WERI-Rb-1 (cell line): ENCODE measurements at regions not wholly inside any gene's neighbourhood (a gene's known extent, or its start where the extent isn't known, plus 50 kb on each side); places are given as distances from the start of the nearest gene placed in this dataset.
"Not testable (repeated sequence)": the region's sequence is repeated elsewhere in the genome, so short reads cannot be mapped to it uniquely, and the experiment has no call there.

Source experiments
- DNase-seq: peaks from one replicate; pipeline ENCODE4 v3.0.0-alpha.2; 2020
- H3K27ac ChIP-seq: fragments of 250-450 bp; sonication (Bioruptor Pico); 2 replicates; pipeline ENCODE4 v1.5.1; 2020; ENCODE audit warnings: mild to moderate bottlenecking, moderate library complexity
- H3K27me3 ChIP-seq: fragments of 250-450 bp; sonication (Bioruptor Pico); 2 replicates; pipeline ENCODE4 v1.5.1; 2021; ENCODE audit warnings: mild to moderate bottlenecking, low read depth, moderate library complexity; ENCODE audit not compliant: insufficient read depth, severe bottlenecking
- H3K36me3 ChIP-seq: fragments of 250-450 bp; sonication (Bioruptor Pico); 2 replicates; pipeline ENCODE4 v1.5.1; 2020; ENCODE audit warnings: mild to moderate bottlenecking, moderate library complexity
- H3K4me3 ChIP-seq: 2 replicates; pipeline ENCODE4 v1.5.1; 2011; ENCODE audit warnings: low read depth, mild to moderate bottlenecking, control low read depth, low read length
- H3K9me3 ChIP-seq: fragments of 250-450 bp; sonication (Bioruptor Pico); 2 replicates; pipeline ENCODE4 v1.5.1; 2021; ENCODE audit warnings: mild to moderate bottlenecking, moderate library complexity; ENCODE audit not compliant: severe bottlenecking
- CTCF ChIP-seq: IDR thresholded peaks from 2 replicates; pipeline ENCODE4 v1.5.1; 2011; ENCODE audit warnings: low read depth, mild to moderate bottlenecking, control low read depth, inconsistent platforms, low read length

GRCh38 chr11:7168741-7168990 is 79.9 kb downstream of the RBMXL2 start:
- no peak for TF ChIP-seq CTCF
- Histone ChIP-seq H3K27ac (no peak overlapping the region), H3K36me3 (no peaks in the 10 kb centered on the region), H3K9me3 (no peaks in the 10 kb centered on the region), H3K27me3 (peaks cover 4% of the 10 kb centered on the region), H3K4me3 (no peak overlapping the region)
- no peak for DNase-seq

- H3K27ac ChIP-seq: no peak overlapping the region
- no peaks in the 10 kb centered on the region for H3K9me3 ChIP-seq
- TF ChIP-seq CTCF: no peak
- H3K36me3 ChIP-seq: no peaks in the 10 kb centered on the region
- no peak overlapping the region for H3K4me3 ChIP-seq
- DNase-seq: peak; percentile 14
- H3K27me3 ChIP-seq: peaks cover 4% of the 10 kb centered on the region
Measured at GRCh38 chr11:7170431-7170830, 81.3 kb upstream of the SYT9 start.

GRCh38 chr11:7175007-7175406 is 76.7 kb upstream of the SYT9 start:
- no peak for DNase-seq
- Histone ChIP-seq H3K36me3 (no peaks in the 10 kb centered on the region), H3K27ac (no peak overlapping the region), H3K4me3 (no peak overlapping the region), H3K9me3 (no peaks in the 10 kb centered on the region), H3K27me3 (peaks cover 8% of the 10 kb centered on the region)
- no peak for TF ChIP-seq CTCF

GRCh38 chr11:7186190-7186589 is 65.5 kb upstream of the SYT9 start:
- H3K9me3 ChIP-seq: no peaks in the 10 kb centered on the region
- DNase-seq: no peak
- H3K27me3 ChIP-seq: peaks cover 7% of the 10 kb centered on the region
- TF ChIP-seq CTCF: no peak
- no peaks in the 10 kb centered on the region for H3K36me3 ChIP-seq
- H3K4me3 ChIP-seq: no peak overlapping the region
- H3K27ac ChIP-seq: no peak overlapping the region

GRCh38 chr11:7186676-7187075 is 65.0 kb upstream of the SYT9 start:
- no peak for TF ChIP-seq CTCF
- no peak overlapping the region for H3K27ac ChIP-seq
- peaks cover 7% of the 10 kb centered on the region for H3K27me3 ChIP-seq
- H3K9me3 ChIP-seq: no peaks in the 10 kb centered on the region
- H3K36me3 ChIP-seq: no peaks in the 10 kb centered on the region
- DNase-seq: no peak
- H3K4me3 ChIP-seq: no peak overlapping the region

GRCh38 chr11:7192785-7193184 is 58.9 kb upstream of the SYT9 start:
- not testable (repeated sequence) for H3K27me3 ChIP-seq, H3K27ac ChIP-seq, H3K4me3 ChIP-seq, DNase-seq, H3K36me3 ChIP-seq, H3K9me3 ChIP-seq
